ENCODE measurements at regions not wholly inside any gene's neighbourhood (a gene's known extent, or its start where the extent isn't known, plus 50 kb on each side); places are given as distances from the start of the nearest gene placed in this dataset.

DNA sequence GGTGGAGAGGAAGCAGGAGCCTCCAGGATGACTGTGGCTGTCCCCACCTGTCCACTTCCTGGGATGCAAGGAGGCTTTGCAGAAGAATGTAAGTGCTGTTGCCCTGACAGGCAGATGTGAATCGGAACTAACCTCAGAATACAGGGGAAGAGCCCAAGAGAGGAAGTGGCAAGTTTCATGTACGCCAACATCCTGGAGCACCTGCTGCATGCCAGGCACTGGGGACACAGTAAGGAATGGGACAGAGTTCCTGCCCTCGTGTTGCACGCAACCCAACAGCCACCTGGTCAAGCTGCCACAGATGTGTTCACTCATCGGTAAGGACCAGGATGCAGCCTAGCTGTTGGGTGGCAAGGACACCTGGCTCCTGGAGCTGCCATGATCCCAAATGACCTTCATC lies 98.6 kb upstream of the RPL38 start:
- WGBS, 2 donors = 81 to 85% methylated on average over 5 of the region's 5 CpGs
- TF ChIP-seq POLR2A (IDR thresholded peaks at IDR 0.05) = no peak
- TF ChIP-seq, protein P1, sequence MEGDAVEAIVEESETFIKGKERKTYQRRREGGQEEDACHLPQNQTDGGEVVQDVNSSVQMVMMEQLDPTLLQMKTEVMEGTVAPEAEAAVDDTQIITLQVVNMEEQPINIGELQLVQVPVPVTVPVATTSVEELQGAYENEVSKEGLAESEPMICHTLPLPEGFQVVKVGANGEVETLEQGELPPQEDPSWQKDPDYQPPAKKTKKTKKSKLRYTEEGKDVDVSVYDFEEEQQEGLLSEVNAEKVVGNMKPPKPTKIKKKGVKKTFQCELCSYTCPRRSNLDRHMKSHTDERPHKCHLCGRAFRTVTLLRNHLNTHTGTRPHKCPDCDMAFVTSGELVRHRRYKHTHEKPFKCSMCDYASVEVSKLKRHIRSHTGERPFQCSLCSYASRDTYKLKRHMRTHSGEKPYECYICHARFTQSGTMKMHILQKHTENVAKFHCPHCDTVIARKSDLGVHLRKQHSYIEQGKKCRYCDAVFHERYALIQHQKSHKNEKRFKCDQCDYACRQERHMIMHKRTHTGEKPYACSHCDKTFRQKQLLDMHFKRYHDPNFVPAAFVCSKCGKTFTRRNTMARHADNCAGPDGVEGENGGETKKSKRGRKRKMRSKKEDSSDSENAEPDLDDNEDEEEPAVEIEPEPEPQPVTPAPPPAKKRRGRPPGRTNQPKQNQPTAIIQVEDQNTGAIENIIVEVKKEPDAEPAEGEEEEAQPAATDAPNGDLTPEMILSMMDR (IDR thresholded peaks at IDR 0.05) = no peak
- no peak for DNase-seq (ENCODE audit: low spot score in 2 of 2)
- no peak overlapping the region for H3K4me3 ChIP-seq (ENCODE audit: low read depth, poor library complexity, severe bottlenecking)
- intact Hi-C loops (cut with DNase I; ENCODE audit: low total_unique reads) = no loop called here

GRCh38 chr17:74107107-74107506 lies 96.4 kb upstream of the RPL38 start:
- intact Hi-C loops (cut with DNase I; ENCODE audit: low total_unique reads) = no loop called here
- WGBS, 2 donors = 92 to 93% methylated on average over 15 of the region's 15 CpGs

GRCh38 chr17:74108126-74108705 lies 95.3 kb upstream of the RPL38 start:
- WGBS, 2 donors = 76 to 82% methylated on average over 12 of the region's 12 CpGs
- DNase-seq (ENCODE audit: low spot score in 2 of 2) = no peak
- intact Hi-C loops (cut with DNase I; ENCODE audit: low total_unique reads) = no loop called here
- H3K4me3 ChIP-seq (ENCODE audit: low read depth, poor library complexity, severe bottlenecking) = no peak overlapping the region
- TF ChIP-seq POLR2A (IDR thresholded peaks at IDR 0.05) = no peak
- TF ChIP-seq, protein P1 (IDR thresholded peaks at IDR 0.05) = no peak

More at GRCh38 chr17:74107107-74107506, 96.4 kb upstream of the RPL38 start:
- TF ChIP-seq, protein P1 (IDR thresholded peaks at IDR 0.05) = no peak
- no peak for TF ChIP-seq POLR2A (IDR thresholded peaks at IDR 0.05)
- H3K4me3 ChIP-seq (ENCODE audit: low read depth, poor library complexity, severe bottlenecking) = no peak overlapping the region
- DNase-seq (ENCODE audit: low spot score in 2 of 2) = no peak

DNA sequence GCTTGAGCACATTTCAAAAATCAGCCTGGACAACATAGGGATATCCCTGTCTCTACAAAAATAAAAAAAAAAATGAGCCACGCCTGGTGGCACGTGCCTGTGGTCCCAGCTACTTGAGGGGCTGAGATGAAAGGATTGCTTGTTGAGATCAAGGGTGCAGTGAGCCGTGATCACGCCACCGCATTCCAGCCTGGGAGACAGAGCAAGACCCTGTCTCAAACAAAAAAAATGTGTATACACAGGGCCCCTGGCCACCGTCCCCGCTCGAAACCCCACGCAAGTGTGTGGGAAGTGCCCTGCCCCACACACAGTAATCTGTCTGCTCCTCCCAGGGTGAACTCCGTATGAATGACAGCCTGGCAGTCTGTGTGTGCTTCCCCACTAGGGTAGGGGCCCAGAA lies 93.0 kb upstream of the RPL38 start:
- intact Hi-C loops (cut with DNase I; ENCODE audit: low total_unique reads) = no loop called here
- DNase-seq (ENCODE audit: low spot score in 2 of 2) = no peak
- H3K4me3 ChIP-seq (ENCODE audit: low read depth, poor library complexity, severe bottlenecking) = no peak overlapping the region
- TF ChIP-seq, protein P1 (IDR thresholded peaks at IDR 0.05) = no peak
- TF ChIP-seq POLR2A (IDR thresholded peaks at IDR 0.05) = no peak
- 35 to 38% methylated on average over 10 of the region's 10 CpGs for whole genome bisulfite sequencing, 2 donors

GRCh38 chr17:74113326-74113725 lies 90.2 kb upstream of the RPL38 start:
- no peak for DNase-seq (ENCODE audit: low spot score in 2 of 2)
- TF ChIP-seq, protein P1 (IDR thresholded peaks at IDR 0.05) = no peak
- TF ChIP-seq POLR2A (IDR thresholded peaks at IDR 0.05) = no peak
- 93 to 95% methylated on average over 4 to 40 of the region's 41 CpGs for WGBS, 2 donors
- H3K4me3 ChIP-seq (ENCODE audit: low read depth, poor library complexity, severe bottlenecking) = no peak overlapping the region
- intact Hi-C loops (cut with DNase I; ENCODE audit: low total_unique reads) = no loop called here

DNA sequence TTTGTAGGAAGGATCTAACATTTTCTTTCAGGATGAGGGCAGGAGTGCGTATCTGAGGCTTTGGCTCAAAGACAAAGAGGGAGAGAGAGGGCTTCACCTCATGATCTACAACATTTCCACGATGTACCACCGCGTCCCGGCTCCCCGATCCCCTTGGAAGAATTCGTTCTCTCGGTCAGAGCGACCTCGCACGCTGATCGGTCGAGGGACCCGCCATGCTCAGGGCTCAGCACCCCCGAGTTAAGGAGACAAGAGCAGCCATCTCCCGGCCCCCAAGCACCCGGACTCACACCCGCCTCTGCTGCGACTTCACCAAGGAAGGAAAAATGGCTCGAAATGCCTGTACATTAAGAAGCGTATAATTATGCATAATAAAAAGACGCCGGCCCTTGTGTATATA lies 89.5 kb upstream of the RPL38 start:
- WGBS, 2 donors = 59 to 70% methylated on average over 23 of the region's 23 CpGs
- intact Hi-C loops (cut with DNase I; ENCODE audit: low total_unique reads) = no loop called here
- no peak for DNase-seq (ENCODE audit: low spot score in 2 of 2)
- no peak overlapping the region for H3K4me3 ChIP-seq (ENCODE audit: low read depth, poor library complexity, severe bottlenecking)
- TF ChIP-seq POLR2A (IDR thresholded peaks at IDR 0.05) = no peak
- TF ChIP-seq, protein P1 (IDR thresholded peaks at IDR 0.05) = no peak

All from lower leg skin (tissue), 4 donors.